ENCODE measurements at regions not wholly inside any gene's neighbourhood (a gene's known extent, or its start where the extent isn't known, plus 50 kb on each side); places are given as distances from the start of the nearest gene placed in this dataset.

DNA sequence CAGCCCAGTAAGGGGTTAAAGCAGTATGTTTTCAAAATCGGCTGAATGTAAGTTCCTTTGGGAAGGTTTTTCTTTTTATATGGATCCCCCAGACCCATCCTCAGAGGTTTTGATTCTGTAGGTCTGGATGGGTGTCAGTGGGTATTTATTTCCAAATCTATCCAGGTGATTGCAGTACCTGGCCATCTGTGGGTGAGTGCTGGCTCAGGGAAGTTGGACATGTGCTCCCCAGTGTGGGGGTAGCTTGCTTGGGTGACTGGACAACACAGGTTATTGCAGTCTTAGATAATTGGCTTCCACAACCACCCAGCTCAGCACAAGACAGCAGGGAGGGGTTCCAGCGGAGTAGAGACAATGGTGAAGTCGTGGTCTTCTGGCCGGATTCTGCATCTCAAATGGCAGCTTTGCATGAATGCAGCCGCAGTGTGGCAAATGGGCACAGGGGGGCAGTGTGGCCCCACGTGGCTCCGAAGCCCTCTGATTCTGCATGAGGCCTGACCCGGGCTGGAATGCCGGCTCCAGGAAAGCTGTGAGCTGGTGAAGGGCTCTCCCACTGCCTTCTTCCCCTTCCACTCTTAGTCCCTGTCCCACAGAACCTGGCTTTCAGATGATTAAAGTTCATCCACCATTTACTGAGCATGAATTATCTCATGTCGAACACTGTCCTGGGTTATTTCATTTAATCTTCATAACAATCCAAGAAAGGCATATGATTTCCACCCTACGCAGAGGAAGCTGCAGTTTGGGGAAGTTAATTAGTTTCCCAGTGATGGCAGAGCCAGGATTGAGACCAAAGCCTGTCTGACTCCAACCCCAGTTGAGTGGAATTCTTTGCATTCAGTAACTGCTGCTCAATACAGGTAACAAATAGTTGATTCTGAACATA is 64.5 kb upstream of the SYPL1 start:
- DNase-seq: peak; percentile 61
- Mint-ChIP-seq H3K36me3 (no peaks in the 10 kb centered on the region), H3K27me3 (peaks cover 19% of the 10 kb centered on the region), H3K9me3 (no peaks in the 10 kb centered on the region), H3K4me1 (peaks cover 3% of the 10 kb centered on the region), H3K4me3 (no peak overlapping the region), H3K27ac (no peak overlapping the region)

DNA sequence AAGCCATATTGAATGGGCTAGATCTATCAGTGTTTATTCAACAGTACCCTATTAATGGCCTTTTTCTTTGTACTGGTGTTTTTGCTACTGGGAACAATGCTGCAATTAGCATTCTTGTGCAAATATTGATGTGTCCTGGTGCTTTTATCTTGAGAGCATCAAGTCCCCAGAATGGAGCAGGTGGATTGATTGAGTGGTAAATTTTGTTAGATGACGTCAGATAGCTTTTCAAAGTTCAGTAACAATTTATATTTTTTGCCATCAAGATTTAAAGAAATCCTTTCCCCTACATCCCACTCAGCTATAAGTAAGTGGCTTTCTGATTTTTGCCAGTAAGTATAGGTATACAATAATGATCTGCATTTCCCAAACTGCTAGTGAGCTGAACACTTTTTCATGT is 63.4 kb upstream of the SYPL1 start:
- Mint-ChIP-seq H3K9me3 (no peaks in the 10 kb centered on the region), H3K36me3 (no peaks in the 10 kb centered on the region), H3K4me3 (no peak overlapping the region), H3K4me1 (no peaks in the 10 kb centered on the region), H3K27ac (no peak overlapping the region), H3K27me3 (peaks cover 19% of the 10 kb centered on the region)
- no peak for DNase-seq

DNA sequence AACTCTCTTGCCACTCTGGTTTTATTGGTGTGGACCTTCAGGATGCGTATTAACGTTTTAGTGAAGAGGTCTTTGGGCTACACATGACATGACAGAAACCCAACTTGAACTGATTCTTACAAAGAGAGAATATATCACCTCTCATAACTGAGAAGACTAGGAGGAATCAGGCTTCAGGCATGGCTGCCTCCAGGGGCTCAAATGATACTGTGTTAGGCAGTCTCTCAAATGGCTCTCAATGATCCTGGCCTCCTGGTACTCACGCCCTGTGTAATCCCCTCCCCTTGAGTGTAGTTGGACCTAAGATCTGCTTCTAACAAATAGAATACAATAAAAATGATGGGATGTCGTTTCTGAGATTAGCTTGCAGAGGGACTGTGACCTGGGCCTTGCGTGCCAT is 58.5 kb upstream of the SYPL1 start:
- H3K27me3 Mint-ChIP-seq: peaks cover 7% of the 10 kb centered on the region
- H3K9me3 Mint-ChIP-seq: no peaks in the 10 kb centered on the region
- H3K4me1 Mint-ChIP-seq: peaks cover 3% of the 10 kb centered on the region
- no peak overlapping the region for H3K4me3 Mint-ChIP-seq
- DNase-seq: no peak
- no peak overlapping the region for H3K27ac Mint-ChIP-seq
- H3K36me3 Mint-ChIP-seq: no peaks in the 10 kb centered on the region

DNA sequence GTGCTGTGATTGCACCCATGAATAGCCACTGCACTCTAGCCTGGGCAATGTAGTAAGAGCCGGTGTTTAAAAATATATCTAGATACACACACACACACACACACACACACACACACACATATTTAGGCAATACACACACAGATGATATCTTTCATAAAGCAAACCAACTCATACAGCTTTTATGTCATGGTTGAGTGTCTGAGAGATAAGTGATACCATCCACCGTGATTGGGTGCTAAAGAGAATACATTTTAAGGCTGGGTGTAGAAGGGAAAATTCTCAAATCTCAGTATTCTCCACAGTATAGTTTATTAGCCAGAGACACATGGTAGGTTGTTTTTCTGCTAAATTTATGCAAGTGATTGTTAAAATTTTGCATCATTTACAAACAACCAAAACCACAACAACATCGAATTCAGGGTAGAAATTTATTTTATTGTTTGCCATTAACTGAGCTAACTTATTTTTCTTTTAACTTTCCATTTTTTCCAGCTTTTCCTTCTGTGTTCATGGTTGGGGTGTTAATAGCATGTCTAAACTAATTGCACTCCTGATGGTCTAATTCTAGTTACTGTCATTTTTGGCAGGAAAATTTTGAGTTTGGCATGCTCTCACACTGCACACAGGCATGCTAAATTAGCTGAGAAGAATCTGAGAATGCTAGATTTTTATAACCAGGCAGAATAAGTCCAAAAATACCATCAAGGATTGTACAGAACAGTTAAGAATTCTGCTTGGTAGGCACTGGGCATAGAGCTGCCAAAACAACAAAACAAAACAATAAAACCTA is 57.9 kb upstream of the SYPL1 start:
- Mint-ChIP-seq H3K4me1 (peaks cover 3% of the 10 kb centered on the region), H3K4me3 (no peak overlapping the region), H3K27me3 (peaks cover 3% of the 10 kb centered on the region), H3K9me3 (no peaks in the 10 kb centered on the region), H3K36me3 (no peaks in the 10 kb centered on the region), H3K27ac (no peak overlapping the region)
- DNase-seq: no peak

DNA sequence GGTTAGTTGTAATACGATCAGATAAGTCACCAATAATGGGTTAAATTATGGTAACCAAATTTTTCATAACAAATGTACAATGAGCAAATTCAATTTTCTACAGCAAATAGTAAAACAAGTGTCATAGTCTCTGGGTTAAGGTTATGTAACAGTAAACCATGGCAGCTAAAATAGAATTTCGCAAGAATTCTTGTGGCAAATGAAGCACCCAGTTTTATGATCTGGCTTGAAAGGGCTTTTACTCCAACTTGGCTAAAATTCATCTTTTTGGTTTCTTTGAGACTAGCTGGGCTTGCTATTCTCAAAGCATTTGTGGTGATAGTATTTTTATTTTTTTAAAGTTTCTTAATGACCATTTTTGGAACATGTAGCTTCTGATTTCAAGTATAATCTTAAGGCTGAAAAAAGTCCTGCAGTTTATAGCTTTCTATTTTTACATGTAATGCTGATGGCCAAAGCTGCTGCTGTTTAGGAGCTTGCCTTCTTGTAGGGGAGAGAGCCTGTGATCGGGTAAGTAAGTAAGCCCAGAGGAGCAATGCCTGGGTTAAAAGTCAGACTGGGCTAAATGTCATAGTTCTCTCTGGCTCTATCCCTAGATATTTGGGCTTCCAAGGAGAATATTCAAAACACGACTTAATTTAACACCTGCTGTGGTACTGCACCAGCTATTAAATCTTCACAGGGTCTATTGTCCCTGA is 55.5 kb upstream of the SYPL1 start:
- no peak for DNase-seq
- Mint-ChIP-seq H3K27ac (no peak overlapping the region), H3K4me3 (no peak overlapping the region), H3K9me3 (peaks cover 9% of the 10 kb centered on the region), H3K36me3 (peaks cover 4% of the 10 kb centered on the region), H3K27me3 (peaks cover 3% of the 10 kb centered on the region), H3K4me1 (peaks cover 3% of the 10 kb centered on the region)

DNA sequence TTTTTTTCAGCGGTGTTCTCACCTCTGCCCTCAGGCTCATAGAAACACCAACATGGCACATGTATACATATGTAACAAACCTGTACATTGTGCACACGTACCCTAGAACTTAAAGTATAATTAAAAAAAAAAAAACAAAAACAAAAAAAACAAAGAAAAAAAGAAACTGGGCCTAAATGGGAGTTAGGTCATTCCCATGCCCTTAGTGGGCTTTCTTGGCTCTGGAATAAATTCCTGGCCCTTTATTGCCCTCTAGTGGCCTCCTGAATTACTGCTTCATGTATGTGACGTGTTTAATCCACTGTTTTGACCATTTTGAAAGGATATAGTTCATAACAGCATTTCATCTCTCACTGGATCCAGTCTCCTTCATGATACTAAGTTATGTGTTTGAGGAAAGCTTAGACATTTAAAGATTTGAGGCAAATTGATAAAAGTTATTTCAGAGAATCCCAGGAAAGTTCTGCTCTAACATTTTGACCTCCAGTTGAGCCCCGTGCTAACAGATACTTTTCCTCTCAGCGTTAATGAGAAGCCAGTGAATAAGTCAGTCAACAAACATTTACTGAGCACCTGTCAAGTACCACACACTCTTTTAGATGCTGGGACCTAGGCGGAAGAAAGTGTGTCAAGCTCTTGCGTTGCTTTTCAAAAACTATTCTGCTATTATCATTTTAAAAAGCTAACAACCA is 54.7 kb upstream of the SYPL1 start:
- Mint-ChIP-seq H3K4me1 (peaks cover 3% of the 10 kb centered on the region), H3K27ac (no peak overlapping the region), H3K36me3 (peaks cover 4% of the 10 kb centered on the region), H3K9me3 (peaks cover 9% of the 10 kb centered on the region), H3K4me3 (no peak overlapping the region), H3K27me3 (peaks cover 3% of the 10 kb centered on the region)
- no peak for DNase-seq

DNA sequence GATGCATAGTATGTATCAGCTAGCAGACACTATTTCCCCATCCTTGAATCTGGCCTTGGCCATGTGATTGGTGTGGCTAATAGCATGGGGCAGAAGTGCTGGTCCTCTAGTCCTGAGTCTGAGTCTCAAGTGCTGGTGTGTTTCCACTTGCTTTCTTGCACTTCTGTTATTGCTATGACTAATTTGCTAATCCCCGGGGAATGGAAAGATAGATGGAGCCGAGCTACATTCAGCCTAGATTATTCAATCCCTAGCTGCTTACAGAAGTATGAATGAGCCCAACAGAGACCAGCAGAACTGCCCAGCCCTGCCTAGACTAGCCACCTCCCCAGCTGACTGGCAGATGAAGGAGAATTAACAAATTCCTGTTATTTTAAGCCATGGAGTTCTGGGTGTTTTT is 53.2 kb upstream of the SYPL1 start:
- no peak overlapping the region for H3K4me3 Mint-ChIP-seq
- H3K36me3 Mint-ChIP-seq: peaks cover 4% of the 10 kb centered on the region
- no peak overlapping the region for H3K27ac Mint-ChIP-seq
- H3K27me3 Mint-ChIP-seq: peaks cover 8% of the 10 kb centered on the region
- DNase-seq: no peak
- H3K9me3 Mint-ChIP-seq: peaks cover 9% of the 10 kb centered on the region
- peaks cover 3% of the 10 kb centered on the region for H3K4me1 Mint-ChIP-seq

DNA sequence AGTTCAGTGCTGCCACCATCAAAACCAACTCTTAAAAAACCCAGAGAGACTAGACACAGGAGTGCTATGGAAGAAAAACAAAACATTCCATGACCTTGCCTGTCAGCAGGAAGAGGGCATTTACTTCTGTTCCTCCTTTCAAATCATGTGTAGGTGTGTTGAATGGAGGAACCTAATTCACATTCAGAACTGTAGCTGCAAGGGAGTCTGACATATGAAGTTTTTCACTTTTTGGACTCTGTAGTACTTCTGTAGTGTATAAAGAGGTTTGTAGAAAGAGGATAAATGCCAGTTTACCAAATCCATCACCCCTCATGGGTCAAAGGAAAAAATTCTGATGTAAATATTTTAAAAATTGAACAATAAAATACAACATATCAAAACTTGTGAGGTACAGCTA is 51.1 kb upstream of the SYPL1 start:
- Mint-ChIP-seq H3K27me3 (peaks cover 27% of the 10 kb centered on the region), H3K36me3 (peaks cover 4% of the 10 kb centered on the region), H3K4me3 (no peak overlapping the region), H3K9me3 (peaks cover 9% of the 10 kb centered on the region), H3K4me1 (peaks cover 3% of the 10 kb centered on the region), H3K27ac (no peak overlapping the region)
- no peak for DNase-seq
